Liver (tissue), 8 donors: ENCODE measurements at regions not wholly inside any gene's neighbourhood (a gene's known extent, or its start where the extent isn't known, plus 50 kb on each side); places are given as distances from the start of the nearest gene placed in this dataset.

Experiments
- DNase-seq: peaks from one replicate; pipeline ENCODE4 v3.0.0-alpha.2; 2017; ENCODE audit warnings: low spot score
- H3K27ac ChIP-seq, 2 donors: one replicate each; pipeline ENCODE4 v1.7.0; 2013; ENCODE audit warnings: inconsistent platforms in 2 of 2, low read length in 2 of 2, control low read depth in 1 of 2, low read depth in 1 of 2, mild to moderate bottlenecking in 1 of 2
- H3K27me3 ChIP-seq, 4 donors: one replicate each; pipeline versions ENCODE4 v1.6.1 to v1.7.0; 2013; ENCODE audit warnings: low read length in 3 of 4, inconsistent platforms in 1 of 4, mild to moderate bottlenecking in 1 of 4, moderate library complexity in 1 of 4; ENCODE audit not compliant: control insufficient read depth in 4 of 4, insufficient read depth in 4 of 4
- H3K36me3 ChIP-seq, 4 donors: one replicate each; pipeline versions ENCODE4 v1.6.1 to v1.7.0; 2013; ENCODE audit warnings: low read length in 3 of 4, mild to moderate bottlenecking in 3 of 4, low read depth in 1 of 4, moderate library complexity in 1 of 4; ENCODE audit not compliant: control insufficient read depth in 4 of 4, insufficient read depth in 3 of 4
- H3K4me1 ChIP-seq, 4 donors: one replicate each; pipeline versions ENCODE4 v1.6.1 to v1.7.0; 2013; ENCODE audit warnings: low read length in 3 of 4, mild to moderate bottlenecking in 3 of 4, moderate library complexity in 1 of 4; ENCODE audit not compliant: control insufficient read depth in 4 of 4, insufficient read depth in 4 of 4
- H3K4me3 ChIP-seq, 3 donors: one replicate each; pipeline versions ENCODE4 v1.6.1 to v1.7.0; 2013; ENCODE audit warnings: low read length in 3 of 3, control low read depth in 1 of 3, low read depth in 1 of 3, mild to moderate bottlenecking in 1 of 3
- H3K9ac ChIP-seq, 2 donors: one replicate each; pipeline ENCODE4 v1.7.0; 2013; ENCODE audit warnings: low read length in 2 of 2, mild to moderate bottlenecking in 2 of 2, moderate library complexity in 2 of 2, control low read depth in 1 of 2, low read depth in 1 of 2
- H3K9me3 ChIP-seq, 4 donors: one replicate each; pipeline versions ENCODE4 v1.6.1 to v1.7.0; 2013; ENCODE audit warnings: low read length in 3 of 4; ENCODE audit not compliant: control insufficient read depth in 4 of 4
- ATF3 ChIP-seq: IDR thresholded peaks from 2 replicates; pipeline ENCODE4 v1.6.1; 2016; ENCODE audit warnings: antibody characterized with exemption
- CTCF ChIP-seq: fragments of 150-350 bp; IDR thresholded peaks from 2 replicates; pipeline ENCODE4 v1.5.1; 2017; ENCODE audit warnings: improper control_type of control experiment, low read depth, low read length; ENCODE audit not compliant: missing input control
- EGR1 ChIP-seq, 2 donors: IDR thresholded peaks; 2 replicates each; pipeline ENCODE4 v1.6.1; 2016 to 2018; ENCODE audit warnings: antibody characterized with exemption in 2 of 2, low read depth in 2 of 2
- FOXA1 ChIP-seq: IDR thresholded peaks from 2 replicates; pipeline ENCODE4 v1.6.1; 2016; ENCODE audit warnings: antibody characterized with exemption
- FOXA2 ChIP-seq: IDR thresholded peaks from 2 replicates; pipeline ENCODE4 v1.6.1; 2016; ENCODE audit warnings: antibody characterized with exemption
- GABPA ChIP-seq, 2 donors: IDR thresholded peaks in 1 of 2; conservative IDR thresholded peaks in 1 of 2; 2 replicates each; pipeline ENCODE4 v1.6.1; 2016; ENCODE audit warnings: antibody characterized with exemption in 2 of 2, mild to moderate bottlenecking in 1 of 2, moderate library complexity in 1 of 2
- HNF4A ChIP-seq, 2 donors: conservative IDR thresholded peaks; 2 replicates each; pipeline ENCODE4 v1.6.1; 2016; ENCODE audit warnings: antibody characterized with exemption in 2 of 2, mild to moderate bottlenecking in 2 of 2
- JUND ChIP-seq, 2 donors: IDR thresholded peaks; 2 replicates each; pipeline ENCODE4 v1.6.1; 2016; ENCODE audit warnings: antibody characterized with exemption in 2 of 2
- MAX ChIP-seq: IDR thresholded peaks from 2 replicates; pipeline ENCODE4 v1.6.1; 2016; ENCODE audit warnings: antibody characterized with exemption
- NR2F2 ChIP-seq: IDR thresholded peaks from 2 replicates; pipeline ENCODE4 v1.6.1; 2016; ENCODE audit warnings: antibody characterized with exemption
- RAD21 ChIP-seq, 2 donors: IDR thresholded peaks; 2 replicates each; pipeline ENCODE4 v1.6.1; 2016; ENCODE audit warnings: antibody characterized with exemption in 2 of 2, mild to moderate bottlenecking in 2 of 2
- REST ChIP-seq: IDR thresholded peaks from 2 replicates; pipeline ENCODE4 v1.6.1; 2016; ENCODE audit warnings: antibody characterized with exemption, mild to moderate bottlenecking
- RXRA ChIP-seq, 2 donors: IDR thresholded peaks; 2 replicates each; pipeline ENCODE4 v1.6.1; 2017 to 2018; ENCODE audit warnings: antibody characterized with exemption in 2 of 2, mild to moderate bottlenecking in 1 of 2
- SP1 ChIP-seq: IDR thresholded peaks from 2 replicates; pipeline ENCODE4 v1.6.1; 2018; ENCODE audit warnings: antibody characterized with exemption, mild to moderate bottlenecking
- TAF1 ChIP-seq: conservative IDR thresholded peaks from 2 replicates; pipeline ENCODE4 v1.6.1; 2016; ENCODE audit warnings: antibody characterized with exemption, mild to moderate bottlenecking
- YY1 ChIP-seq: IDR thresholded peaks from 2 replicates; pipeline ENCODE4 v1.6.1; 2016; ENCODE audit warnings: antibody characterized with exemption, mild to moderate bottlenecking
- ZBTB33 ChIP-seq: IDR thresholded peaks from 2 replicates; pipeline ENCODE4 v1.6.1; 2016; ENCODE audit warnings: antibody characterized with exemption
- WGBS: extraction: QIAGEN DNeasy Blood & Tissue Kit; methylation state at CpG from one replicate; pipeline ENCODE4 v1.1.7; 2013; 5-methylcytosine and 5-hydroxymethylcytosine counted together
- donor health status: healthy.
- donor health status: healthy.
- donor health status: healthy.
- donor health status: healthy.
- donor health status: healthy.

- no peak for TF ChIP-seq REST
- TF ChIP-seq GABPA (IDR thresholded peaks at IDR 0.05 in 1 of 2, conservative IDR thresholded peaks at IDR 0.05 in 1 of 2) = no peak
- no peak for TF ChIP-seq RXRA (IDR thresholded peaks at IDR 0.05)
- no peak for TF ChIP-seq SP1
- TF ChIP-seq NR2F2 = no peak
- no peak for TF ChIP-seq ATF3
Observed at GRCh38 chr18:10074728-10075127, 160.9 kb downstream of the VAPA start (continued).

- no peak overlapping the region for H3K9ac ChIP-seq
- H3K4me1 ChIP-seq = no peaks in the 10 kb centered on the region
- H3K4me3 ChIP-seq = no peak overlapping the region
- 88% methylated on average over 5 of the region's 5 CpGs for WGBS
- TF ChIP-seq EGR1 (IDR thresholded peaks at IDR 0.05; ENCODE audit: low read depth in 2 of 2) (no peak), RXRA (IDR thresholded peaks at IDR 0.05) (no peak), JUND (IDR thresholded peaks at IDR 0.05) (no peak), RAD21 (IDR thresholded peaks at IDR 0.05) (no peak), ATF3 (no peak), YY1 (no peak), ZBTB33 (no peak)
- no peaks in the 10 kb centered on the region for H3K36me3 ChIP-seq
- peaks cover 0 to 3% (median 0%) of the 10 kb centered on the region in 4 donors for H3K27me3 ChIP-seq
- H3K9me3 ChIP-seq = no peaks in the 10 kb centered on the region
- no peak for DNase-seq
- H3K27ac ChIP-seq = no peak overlapping the region
Observed at GRCh38 chr18:10076502-10077030, 162.8 kb downstream of the VAPA start.

- DNase-seq = no peak
- peaks cover 0 to 7% (median 3%) of the 10 kb centered on the region in 4 donors for H3K9me3 ChIP-seq
- no peak overlapping the region for H3K4me3 ChIP-seq
- H3K9ac ChIP-seq = no peak overlapping the region
- 53% methylated on average over 4 of the region's 4 CpGs for WGBS
- no peaks in the 10 kb centered on the region for H3K4me1 ChIP-seq
- H3K36me3 ChIP-seq = no peaks in the 10 kb centered on the region
- H3K27ac ChIP-seq = no peak overlapping the region
- H3K27me3 ChIP-seq = peaks cover 0 to 3% (median 0%) of the 10 kb centered on the region in 4 donors
- TF ChIP-seq FOXA1 (no peak), NR2F2 (no peak), RAD21 (IDR thresholded peaks at IDR 0.05) (no peak), CTCF (no peak), ATF3 (no peak), FOXA2 (no peak), HNF4A (conservative IDR thresholded peaks at IDR 0.05) (no peak), RXRA (IDR thresholded peaks at IDR 0.05) (no peak), YY1 (no peak), JUND (IDR thresholded peaks at IDR 0.05) (no peak), REST (no peak), TAF1 (no peak), MAX (no peak)
Observed at GRCh38 chr18:10077986-10078385, 164.2 kb downstream of the VAPA start.
